ENCODE measurements at regions not wholly inside any gene's neighbourhood (a gene's known extent, or its start where the extent isn't known, plus 50 kb on each side); places are given as distances from the start of the nearest gene placed in this dataset.

DNA sequence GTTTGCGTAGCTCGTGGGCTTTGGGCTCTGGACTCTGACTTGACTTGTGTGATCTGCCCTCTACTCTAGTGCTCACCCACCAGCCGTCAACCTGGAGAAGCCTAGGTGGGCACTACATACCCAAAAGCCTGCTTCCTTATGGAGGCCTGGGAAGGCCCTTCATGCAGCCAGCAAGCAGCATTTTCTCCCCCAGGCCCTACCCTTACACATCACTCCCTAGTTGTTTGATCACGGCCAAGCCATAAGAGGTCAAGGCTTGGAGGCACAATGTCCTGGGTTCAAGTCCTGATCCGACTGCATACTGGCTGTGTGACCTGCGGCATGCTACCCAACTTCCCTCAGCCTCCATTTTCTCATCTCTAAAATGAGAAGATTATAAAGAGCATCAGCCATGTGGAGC lies 151.3 kb upstream of the EGFLAM start:
- DNase-seq (ENCODE audit: low spot score) = no peak
- in situ Hi-C loops (cut with HindIII; ENCODE audit: low sequenced_read_pairs) = no loop called here

DNA sequence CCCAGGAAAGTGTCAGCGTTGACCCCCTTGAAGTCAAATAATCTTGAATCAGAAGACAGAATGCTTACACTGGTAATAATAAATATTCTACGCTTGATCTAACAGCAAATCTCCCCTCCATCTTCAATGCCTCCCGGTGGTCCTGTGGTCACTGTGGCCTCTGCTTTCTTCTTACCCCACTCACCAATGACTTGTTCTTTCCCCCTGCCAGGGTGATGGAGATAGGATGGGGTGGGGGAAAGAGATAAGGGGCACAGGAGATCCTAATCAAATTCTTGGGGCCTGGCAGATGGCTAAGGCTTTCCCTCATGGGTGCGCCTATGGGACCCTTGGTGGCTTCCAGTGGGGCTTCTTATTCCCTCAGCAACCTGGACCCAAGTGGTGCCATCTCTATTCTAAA lies 152.6 kb upstream of the EGFLAM start:
- in situ Hi-C loops (cut with HindIII; ENCODE audit: low sequenced_read_pairs) = no loop called here
- DNase-seq (ENCODE audit: low spot score) = no peak

DNA sequence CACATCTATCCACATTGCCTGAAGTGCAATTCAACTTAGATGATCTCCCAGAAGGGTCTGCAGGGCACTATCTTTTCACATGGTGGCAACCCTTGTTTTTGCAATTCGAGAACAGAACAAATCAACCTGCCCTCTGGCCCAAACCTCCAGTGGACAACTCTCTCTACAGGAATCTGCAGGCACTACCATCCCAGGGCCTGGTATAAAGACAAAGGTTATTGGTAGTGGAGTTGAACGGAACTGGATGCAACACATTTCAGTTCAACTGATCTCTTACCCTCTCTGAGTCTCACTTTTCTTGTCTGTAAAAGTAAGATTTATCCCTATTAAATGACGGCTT lies 153.2 kb upstream of the EGFLAM start:
- no peak for DNase-seq (ENCODE audit: low spot score)
- in situ Hi-C loops (cut with HindIII; ENCODE audit: low sequenced_read_pairs) = no loop called here

DNA sequence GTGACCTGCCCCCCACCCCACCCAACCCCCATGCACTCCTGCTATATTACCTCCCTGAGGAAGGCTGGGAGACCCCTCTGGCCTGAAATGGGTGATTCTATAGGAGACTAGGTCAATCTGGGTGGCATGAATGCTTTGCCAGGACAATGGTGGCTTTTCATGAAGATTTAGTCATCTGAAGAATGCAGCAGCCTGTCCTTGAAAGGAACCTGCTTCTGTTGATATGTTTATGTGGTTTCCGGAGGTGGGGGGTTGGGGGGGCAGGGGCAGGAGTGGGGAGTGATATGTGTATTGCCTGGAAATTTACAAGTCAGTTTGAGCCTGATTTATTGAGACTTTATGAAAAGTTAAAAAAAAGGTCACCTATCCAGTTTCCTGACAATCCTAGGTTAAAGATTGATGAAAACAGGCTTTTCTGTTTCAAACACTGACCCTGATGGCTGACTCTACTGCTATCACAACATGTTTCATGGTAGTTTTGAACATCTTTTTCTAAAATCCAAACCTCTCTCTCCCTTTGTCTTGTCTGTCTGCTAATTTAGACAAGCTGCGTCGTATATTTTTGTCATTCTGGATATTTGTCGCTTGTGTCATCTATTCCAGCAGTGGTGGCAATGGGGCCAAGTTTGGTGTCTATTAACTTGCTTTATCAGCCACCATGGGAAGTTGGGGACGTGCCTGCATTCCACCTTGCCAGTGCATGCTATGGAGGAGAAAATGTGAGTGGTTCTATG lies 153.7 kb upstream of the EGFLAM start:
- DNase-seq (ENCODE audit: low spot score) = no peak
- in situ Hi-C loops (cut with HindIII; ENCODE audit: low sequenced_read_pairs) = no loop called here

GRCh38 chr5:38101897-38102296 lies 156.5 kb upstream of the EGFLAM start:
- in situ Hi-C loops (cut with HindIII; ENCODE audit: low sequenced_read_pairs) = no loop called here
- no peak for DNase-seq (ENCODE audit: low spot score)

GRCh38 chr5:38099205-38100168 lies 158.9 kb upstream of the EGFLAM start:
- in situ Hi-C loops (cut with HindIII; ENCODE audit: low sequenced_read_pairs) = no loop called here

GRCh38 chr5:38094889-38095288 lies 163.5 kb upstream of the EGFLAM start:
- DNase-seq (ENCODE audit: low spot score) = no peak
- in situ Hi-C loops (cut with HindIII; ENCODE audit: low sequenced_read_pairs) = no loop called here

More at GRCh38 chr5:38099205-38100168, 158.9 kb upstream of the EGFLAM start:
- no peak for DNase-seq (ENCODE audit: low spot score)

GRCh38 chr5:38093855-38094254 lies 164.5 kb upstream of the EGFLAM start:
- in situ Hi-C loops (cut with HindIII; ENCODE audit: low sequenced_read_pairs) = no loop called here
- no peak for DNase-seq (ENCODE audit: low spot score)

DNA sequence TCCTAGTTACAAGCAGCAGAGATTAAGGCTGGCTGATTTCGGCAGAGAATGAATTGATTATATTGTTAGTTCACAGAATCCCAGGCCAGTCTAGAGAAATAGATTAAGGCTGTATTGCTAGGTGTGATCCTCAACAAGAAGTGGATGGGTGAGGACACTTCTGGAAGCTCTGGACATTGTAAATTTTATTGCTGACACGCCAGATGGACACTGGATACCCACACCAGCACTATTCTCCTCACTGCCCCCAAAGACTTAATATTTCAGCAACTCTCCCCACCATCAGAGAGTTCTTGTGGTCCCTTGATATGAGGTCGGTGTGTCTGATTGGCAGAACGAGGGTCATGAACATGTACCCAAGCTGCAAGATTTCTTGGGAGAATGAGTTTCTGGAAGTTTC lies 171.6 kb upstream of the EGFLAM start:
- DNase-seq (ENCODE audit: low spot score) = no peak
- in situ Hi-C loops (cut with HindIII; ENCODE audit: low sequenced_read_pairs) = no loop called here

- no peak for DNase-seq (ENCODE audit: low spot score)
- in situ Hi-C loops (cut with HindIII; ENCODE audit: low sequenced_read_pairs) = no loop called here
These were observed 178.5 kb upstream of the EGFLAM start for GRCh38 chr5:38079620-38080402.

- DNase-seq (ENCODE audit: low spot score) = no peak
- in situ Hi-C loops (cut with HindIII; ENCODE audit: low sequenced_read_pairs) = no loop called here
These were observed 180.2 kb upstream of the EGFLAM start for GRCh38 chr5:38078161-38078560.

DNA sequence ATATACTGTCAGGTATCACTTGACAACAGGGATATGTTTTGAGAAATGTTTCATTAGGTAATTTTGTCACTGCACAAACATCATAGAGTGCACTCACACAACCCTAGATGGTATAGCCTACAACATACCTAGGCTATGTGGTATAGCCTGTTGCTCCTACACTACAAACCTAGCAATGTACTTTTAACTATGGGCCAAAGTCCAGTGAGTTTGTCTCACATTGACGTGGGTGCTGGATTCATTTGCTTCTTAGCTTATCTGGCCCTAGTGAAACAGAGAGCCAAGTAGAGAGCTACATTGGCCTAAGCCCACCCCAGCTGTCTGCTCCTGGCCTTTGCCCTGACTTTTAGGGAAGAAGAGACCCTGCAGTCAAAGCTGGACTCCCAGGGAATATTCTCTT lies 180.7 kb upstream of the EGFLAM start:
- in situ Hi-C loops (cut with HindIII; ENCODE audit: low sequenced_read_pairs) = no loop called here
- no peak for DNase-seq (ENCODE audit: low spot score)

DNA sequence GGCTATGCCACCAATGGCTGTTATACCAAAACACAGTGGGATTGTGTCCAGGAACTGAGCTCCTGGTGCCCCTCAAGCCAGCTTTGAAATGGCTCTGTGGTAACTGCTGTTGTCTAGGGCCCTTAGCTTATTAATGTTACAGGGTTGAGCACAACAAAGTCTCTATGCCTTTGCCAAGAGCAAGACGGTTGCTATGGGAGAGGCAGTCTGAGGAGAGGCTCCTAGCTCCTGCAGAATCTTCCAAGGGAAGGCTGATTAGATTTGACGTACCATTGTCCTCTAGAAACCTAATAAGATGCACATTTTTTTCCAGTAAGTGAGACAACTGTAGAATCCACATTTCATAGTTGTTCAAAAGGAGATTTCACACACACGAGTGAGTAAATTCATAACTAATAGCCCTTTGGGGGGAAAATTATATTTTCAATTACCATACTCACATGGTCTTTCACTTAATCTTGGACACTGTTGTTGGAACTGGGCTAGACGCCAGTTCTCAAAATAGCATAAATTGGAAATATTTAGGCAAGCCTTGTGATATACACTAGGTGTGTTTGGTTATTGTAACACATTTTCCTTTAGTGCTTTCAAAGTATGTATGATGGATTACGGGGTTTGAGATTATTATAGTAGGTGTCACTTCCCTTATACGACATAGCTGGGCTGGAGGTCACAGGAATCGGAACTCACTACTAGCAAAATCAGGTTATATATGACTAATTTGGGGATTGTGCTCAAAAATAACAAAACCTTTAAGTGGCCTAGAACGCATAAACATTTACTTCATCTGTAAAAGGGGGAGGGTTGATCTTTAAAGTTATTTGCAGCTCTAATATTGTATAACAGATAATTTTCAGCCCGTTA lies 186.3 kb upstream of the EGFLAM start:
- DNase-seq (ENCODE audit: low spot score) = no peak
- in situ Hi-C loops (cut with HindIII; ENCODE audit: low sequenced_read_pairs) = no loop called here

DNA sequence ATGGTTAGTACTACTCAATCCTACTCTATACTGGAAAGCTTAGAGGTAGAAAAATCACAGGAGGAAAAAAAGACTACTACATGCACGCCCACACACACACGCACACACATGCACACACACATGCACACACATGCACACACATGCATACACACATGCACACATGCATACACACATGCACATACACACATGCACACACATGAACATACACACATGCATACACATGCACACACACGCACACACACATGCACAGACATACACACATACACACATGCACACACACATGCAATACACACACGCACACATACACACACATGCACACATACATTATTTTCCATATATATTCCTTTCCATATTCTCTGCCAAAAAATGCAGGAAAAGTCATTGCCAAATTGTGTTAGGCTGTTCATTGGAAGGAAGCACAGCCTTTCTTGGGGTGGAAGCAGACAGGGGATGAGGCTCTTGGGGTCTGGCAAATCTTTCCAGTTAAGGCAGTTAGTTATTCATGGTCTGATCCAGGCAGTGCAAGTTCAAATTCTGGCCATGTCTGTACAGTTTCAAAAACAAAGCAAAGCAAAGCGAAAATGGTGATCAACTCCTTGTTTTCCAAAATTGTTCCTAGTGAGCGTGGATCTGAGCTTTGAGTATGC lies 187.9 kb upstream of the EGFLAM start:
- DNase-seq (ENCODE audit: low spot score) = no peak
- in situ Hi-C loops (cut with HindIII; ENCODE audit: low sequenced_read_pairs) = no loop called here

GRCh38 chr5:38069360-38069759 lies 189.0 kb upstream of the EGFLAM start:
- in situ Hi-C loops (cut with HindIII; ENCODE audit: low sequenced_read_pairs) = no loop called here
- peak; percentile 89 for DNase-seq (ENCODE audit: low spot score)

DNA sequence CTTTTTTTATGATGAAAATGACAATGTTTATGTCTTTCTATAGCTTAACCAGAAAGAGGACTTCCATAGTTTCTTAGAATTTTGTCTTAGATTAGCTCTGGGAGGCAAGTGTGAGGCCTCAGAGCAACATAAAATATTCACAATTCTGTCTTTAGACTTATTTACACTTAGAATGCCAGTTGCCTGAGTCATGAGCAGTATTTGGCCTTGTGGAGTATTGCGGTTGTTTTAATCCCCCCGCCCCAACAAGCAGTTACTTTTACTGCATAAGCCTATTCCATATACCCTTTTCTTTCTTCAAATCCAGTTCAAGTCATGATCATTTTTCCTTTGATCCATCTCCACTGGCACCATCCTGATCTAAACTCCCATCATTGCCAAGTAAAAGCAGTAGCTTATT lies 198.0 kb upstream of the EGFLAM start:
- DNase-seq (ENCODE audit: low spot score) = no peak

DNA sequence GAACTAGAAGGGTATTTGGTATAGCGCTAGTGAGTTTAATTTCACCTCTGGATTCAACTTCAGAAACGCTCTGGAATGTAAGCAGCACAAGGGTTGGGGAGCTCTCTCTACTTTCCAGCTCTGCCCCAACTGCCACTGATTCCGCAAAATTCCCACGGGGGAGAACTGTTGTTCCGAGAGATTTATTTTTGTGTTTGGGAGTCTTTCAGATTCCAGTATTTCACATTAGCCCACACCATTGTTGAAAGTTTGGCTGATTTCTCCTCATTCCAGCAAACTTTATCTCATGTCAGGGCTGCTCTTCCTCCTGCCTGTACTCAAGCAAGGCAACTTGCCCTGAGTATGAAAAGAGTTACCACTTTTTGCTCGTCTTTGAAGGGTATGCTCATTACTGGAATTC lies 198.5 kb upstream of the EGFLAM start:
- no peak for DNase-seq (ENCODE audit: low spot score)
- in situ Hi-C loops (cut with HindIII; ENCODE audit: low sequenced_read_pairs) = no loop called here

More for the DNA sequence above, 198.0 kb upstream of the EGFLAM start:
- in situ Hi-C loops (cut with HindIII; ENCODE audit: low sequenced_read_pairs) = no loop called here

GRCh38 chr5:38051711-38052511 lies 206.4 kb upstream of the EGFLAM start:
- in situ Hi-C loops (cut with HindIII; ENCODE audit: low sequenced_read_pairs) = no loop called here
- DNase-seq (ENCODE audit: low spot score) = no peak

Measured in G401 (cell line).